OCI-LY3 (cell line): ENCODE measurements at regions not wholly inside any gene's neighbourhood (a gene's known extent, or its start where the extent isn't known, plus 50 kb on each side); places are given as distances from the start of the nearest gene placed in this dataset.

Experiments used
- H2AFZ ChIP-seq: fragments of 200-600, 300-600 bp; shearing (Covaris generic); 2 replicates; pipeline ENCODE4 v1.6.0; 2014; ENCODE audit warnings: antibody characterized with exemption, low read depth, low read length
- H3K27ac ChIP-seq: fragments of 200-600, 300-600 bp; sonication (generic); 2 replicates; pipeline ENCODE4 v1.5.1; 2014; ENCODE audit warnings: mild to moderate bottlenecking, low read length, moderate library complexity, mixed read lengths
- H3K27me3 ChIP-seq: fragments of 200-600, 300-600 bp; sonication (generic); 2 replicates; pipeline ENCODE4 v1.6.1; 2014; ENCODE audit warnings: low read depth, low read length, mixed read lengths
- H3K36me3 ChIP-seq: fragments of 200-600, 300-600 bp; sonication (generic); replicated peaks from 2 replicates; pipeline ENCODE3; 2014; ENCODE audit warnings: low read depth, low read length, mixed read lengths
- H3K4me1 ChIP-seq: fragments of 300-600, 200-600 bp; sonication (generic); 2 replicates; pipeline ENCODE4 v1.6.1; 2014; ENCODE audit warnings: low read length, mixed read lengths
- H3K4me2 ChIP-seq: fragments of 200-600, 300-600 bp; sonication (generic); 2 replicates; pipeline ENCODE4 v1.6.1; 2014; ENCODE audit warnings: low read length, mixed read lengths
- H3K4me3 ChIP-seq: fragments of 300-600, 200-600 bp; sonication (generic); 2 replicates; pipeline ENCODE4 v1.5.1; 2014; ENCODE audit warnings: antibody characterized with exemption, mild to moderate bottlenecking, low read length, moderate library complexity
- H3K79me2 ChIP-seq: fragments of 300-600, 200-600 bp; shearing (Covaris generic); 2 replicates; pipeline ENCODE4 v1.6.1; 2014; ENCODE audit warnings: mild to moderate bottlenecking, low read length, mixed read lengths
- H3K9ac ChIP-seq: fragments of 300-600, 200-600 bp; shearing (Covaris generic); 2 replicates; pipeline ENCODE4 v1.6.0; 2014; ENCODE audit warnings: mild to moderate bottlenecking, low read length, moderate library complexity
- H3K9me3 ChIP-seq: fragments of 200-600, 300-600 bp; shearing (Covaris generic); 2 replicates; pipeline ENCODE4 v1.6.1; 2014; ENCODE audit warnings: low read length, mixed read lengths; ENCODE audit not compliant: insufficient read depth
- H4K20me1 ChIP-seq: fragments of 200-600, 300-600 bp; sonication (generic); 2 replicates; pipeline ENCODE4 v1.6.1; 2016; ENCODE audit warnings: low read length, mixed read lengths; ENCODE audit not compliant: insufficient read depth
- CTCF ChIP-seq: fragments of 200-600, 300-600 bp; sonication (generic); IDR thresholded peaks from 2 replicates; pipeline ENCODE4 v1.5.1; 2014; ENCODE audit warnings: antibody characterized with exemption, low read length, low read depth
- EZH2phosphoT487 ChIP-seq: fragments of 200-600 bp; shearing (Covaris generic); IDR thresholded peaks from 2 replicates; pipeline ENCODE4 v1.6.1; 2018; ENCODE audit warnings: antibody characterized with exemption, mixed run types, low read depth

DNA sequence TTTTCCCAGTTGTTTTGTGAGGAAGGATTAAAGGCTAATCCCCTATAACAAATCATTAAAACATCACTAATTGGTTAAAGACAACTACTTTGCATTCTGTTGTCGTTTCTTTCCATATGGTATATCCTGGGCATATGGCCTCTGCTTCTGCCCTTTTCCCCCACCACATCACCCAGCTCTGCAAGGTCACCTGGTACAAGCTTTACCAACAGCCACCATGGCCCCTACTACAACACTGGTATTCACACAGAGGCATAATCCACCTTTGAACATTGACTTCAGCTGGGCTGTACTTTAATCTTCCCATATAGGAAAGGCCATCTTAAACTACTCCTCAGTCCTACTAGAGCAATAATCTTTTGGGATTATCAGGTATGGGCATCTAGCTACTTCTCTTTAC is 866.1 kb downstream of the TLE4 start:
- no peak overlapping the region for H2AFZ ChIP-seq
- TF ChIP-seq EZH2phosphoT487 (no peak), CTCF (no peak)

GRCh38 chr9:80437091-80437640 is 865.4 kb downstream of the TLE4 start:
- Histone ChIP-seq H2AFZ (no peak overlapping the region), H3K27ac (no peak overlapping the region), H3K36me3 (no peaks in the 10 kb centered on the region), H3K4me3 (no peak overlapping the region), H3K4me2 (no peak overlapping the region), H3K9ac (no peak overlapping the region), H3K79me2 (no peaks in the 10 kb centered on the region), H3K4me1 (no peaks in the 10 kb centered on the region), H3K27me3 (no peaks in the 10 kb centered on the region), H3K9me3 (no peaks in the 10 kb centered on the region), H4K20me1 (no peaks in the 10 kb centered on the region)
- TF ChIP-seq EZH2phosphoT487 (no peak), CTCF (no peak)

More for the DNA sequence above, 866.1 kb downstream of the TLE4 start:
- no peaks in the 10 kb centered on the region for H3K79me2 ChIP-seq
- no peaks in the 10 kb centered on the region for H4K20me1 ChIP-seq
- H3K9me3 ChIP-seq, result no peaks in the 10 kb centered on the region
- H3K4me1 ChIP-seq, result no peaks in the 10 kb centered on the region
- no peak overlapping the region for H3K27ac ChIP-seq
- no peaks in the 10 kb centered on the region for H3K36me3 ChIP-seq
- no peak overlapping the region for H3K4me3 ChIP-seq
- H3K27me3 ChIP-seq, result no peaks in the 10 kb centered on the region
- H3K9ac ChIP-seq, result no peak overlapping the region
- no peak overlapping the region for H3K4me2 ChIP-seq

GRCh38 chr9:80435591-80435990 is 863.8 kb downstream of the TLE4 start:
- Histone ChIP-seq H3K4me3 (no peak overlapping the region), H3K79me2 (no peaks in the 10 kb centered on the region), H3K27ac (no peak overlapping the region), H4K20me1 (no peaks in the 10 kb centered on the region), H3K4me1 (no peaks in the 10 kb centered on the region), H3K27me3 (no peaks in the 10 kb centered on the region), H3K9me3 (no peaks in the 10 kb centered on the region), H3K4me2 (no peak overlapping the region), H3K36me3 (no peaks in the 10 kb centered on the region), H3K9ac (no peak overlapping the region), H2AFZ (no peak overlapping the region)
- TF ChIP-seq EZH2phosphoT487 (no peak), CTCF (no peak)

DNA sequence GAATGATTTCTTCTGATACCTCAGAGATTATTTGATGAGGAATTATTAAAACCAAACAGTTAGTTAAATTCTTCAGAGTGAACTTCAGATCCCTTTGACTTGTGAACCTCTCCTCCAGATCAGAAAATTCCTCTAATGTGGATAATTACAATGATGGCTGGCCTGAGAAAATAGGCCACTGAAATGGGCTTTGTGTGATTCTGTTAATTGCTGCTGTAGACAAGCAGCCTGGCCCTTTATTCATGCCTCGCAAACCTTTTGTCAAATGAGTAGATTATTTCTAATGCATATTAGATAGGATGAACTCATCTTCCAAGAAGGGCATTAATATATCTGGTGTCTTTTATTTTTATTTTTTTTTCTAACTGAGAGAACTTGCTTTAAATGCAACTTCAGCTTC is 855.2 kb downstream of the TLE4 start:
- H3K9me3 ChIP-seq, result no peaks in the 10 kb centered on the region
- H3K27me3 ChIP-seq, result no peaks in the 10 kb centered on the region
- no peaks in the 10 kb centered on the region for H3K79me2 ChIP-seq
- no peak overlapping the region for H3K4me2 ChIP-seq
- no peak overlapping the region for H3K4me3 ChIP-seq
- no peaks in the 10 kb centered on the region for H4K20me1 ChIP-seq
- no peaks in the 10 kb centered on the region for H3K36me3 ChIP-seq
- no peak overlapping the region for H3K9ac ChIP-seq
- TF ChIP-seq CTCF, result no peak
- TF ChIP-seq EZH2phosphoT487, result no peak
- no peak overlapping the region for H2AFZ ChIP-seq
- H3K27ac ChIP-seq, result no peak overlapping the region
- no peaks in the 10 kb centered on the region for H3K4me1 ChIP-seq
